ENCODE measurements at regions not wholly inside any gene's neighbourhood (a gene's known extent, or its start where the extent isn't known, plus 50 kb on each side); places are given as distances from the start of the nearest gene placed in this dataset.
A peak's percentile ranks its signal among the peaks of the same experiment; 100 is the strongest.

GRCh38 chr2:23169896-23170295 is 215.1 kb upstream of the KLHL29 start:
- in situ Hi-C loops (cut with HindIII; ENCODE audit: low pct_unique_long_range_greater_than_20kb, low sequenced_read_pairs), result no loop called here
- no peak for DNase-seq (ENCODE audit: low read depth)

- no peak for DNase-seq (ENCODE audit: low read depth)
- in situ Hi-C loops (cut with HindIII; ENCODE audit: low pct_unique_long_range_greater_than_20kb, low sequenced_read_pairs), result no loop called here
These were observed 213.9 kb upstream of the KLHL29 start for GRCh38 chr2:23171108-23171507.

GRCh38 chr2:23178396-23178795 is 206.6 kb upstream of the KLHL29 start:
- no peak for DNase-seq (ENCODE audit: low read depth)
- in situ Hi-C loops (cut with HindIII; ENCODE audit: low pct_unique_long_range_greater_than_20kb, low sequenced_read_pairs), result no loop called here

GRCh38 chr2:23183733-23184132 is 201.2 kb upstream of the KLHL29 start:
- no peak for DNase-seq (ENCODE audit: low read depth)

GRCh38 chr2:23198316-23199114 is 186.5 kb upstream of the KLHL29 start:
- in situ Hi-C loops (cut with HindIII; ENCODE audit: low pct_unique_long_range_greater_than_20kb, low sequenced_read_pairs), result no loop called here
- DNase-seq (ENCODE audit: low read depth), result no peak

More at GRCh38 chr2:23183733-23184132, 201.2 kb upstream of the KLHL29 start:
- in situ Hi-C loops (cut with HindIII; ENCODE audit: low pct_unique_long_range_greater_than_20kb, low sequenced_read_pairs), result no loop called here

GRCh38 chr2:23199115-23199918 is 185.7 kb upstream of the KLHL29 start:
- peak; percentile 27 for DNase-seq (ENCODE audit: low read depth)
- in situ Hi-C loops (cut with HindIII; ENCODE audit: low pct_unique_long_range_greater_than_20kb, low sequenced_read_pairs), result no loop called here

GRCh38 chr2:23200068-23200786 is 184.8 kb upstream of the KLHL29 start:
- in situ Hi-C loops (cut with HindIII; ENCODE audit: low pct_unique_long_range_greater_than_20kb, low sequenced_read_pairs), result no loop called here
- peak; percentile 21 for DNase-seq (ENCODE audit: low read depth)

GRCh38 chr2:23200787-23201114 is 184.2 kb upstream of the KLHL29 start:
- no peak for DNase-seq (ENCODE audit: low read depth)
- in situ Hi-C loops (cut with HindIII; ENCODE audit: low pct_unique_long_range_greater_than_20kb, low sequenced_read_pairs), result no loop called here

- in situ Hi-C loops (cut with HindIII; ENCODE audit: low pct_unique_long_range_greater_than_20kb, low sequenced_read_pairs), result no loop called here
- DNase-seq (ENCODE audit: low read depth), result no peak
These were observed 181.6 kb upstream of the KLHL29 start for GRCh38 chr2:23203383-23203782.

GRCh38 chr2:23204685-23205242 is 180.2 kb upstream of the KLHL29 start:
- DNase-seq (ENCODE audit: low read depth), result no peak
- in situ Hi-C loops (cut with HindIII; ENCODE audit: low pct_unique_long_range_greater_than_20kb, low sequenced_read_pairs), result no loop called here

GRCh38 chr2:23206650-23207049 is 178.3 kb upstream of the KLHL29 start:
- in situ Hi-C loops (cut with HindIII; ENCODE audit: low pct_unique_long_range_greater_than_20kb, low sequenced_read_pairs), result no loop called here
- DNase-seq (ENCODE audit: low read depth), result no peak

- in situ Hi-C loops (cut with HindIII; ENCODE audit: low pct_unique_long_range_greater_than_20kb, low sequenced_read_pairs), result no loop called here
- DNase-seq (ENCODE audit: low read depth), result no peak
These were observed 177.1 kb upstream of the KLHL29 start for GRCh38 chr2:23207871-23208270.

- no peak for DNase-seq (ENCODE audit: low read depth)
- in situ Hi-C loops (cut with HindIII; ENCODE audit: low pct_unique_long_range_greater_than_20kb, low sequenced_read_pairs), result no loop called here
These were observed 176.6 kb upstream of the KLHL29 start for GRCh38 chr2:23208339-23208738.

GRCh38 chr2:23209059-23209458 is 175.9 kb upstream of the KLHL29 start:
- in situ Hi-C loops (cut with HindIII; ENCODE audit: low pct_unique_long_range_greater_than_20kb, low sequenced_read_pairs), result no loop called here
- DNase-seq (ENCODE audit: low read depth), result no peak

GRCh38 chr2:23211987-23212583 is 172.9 kb upstream of the KLHL29 start:
- in situ Hi-C loops (cut with HindIII; ENCODE audit: low pct_unique_long_range_greater_than_20kb, low sequenced_read_pairs), result no loop called here

GRCh38 chr2:23213196-23213595 is 171.8 kb upstream of the KLHL29 start:
- DNase-seq (ENCODE audit: low read depth), result no peak
- in situ Hi-C loops (cut with HindIII; ENCODE audit: low pct_unique_long_range_greater_than_20kb, low sequenced_read_pairs), result no loop called here

More at GRCh38 chr2:23211987-23212583, 172.9 kb upstream of the KLHL29 start:
- no peak for DNase-seq (ENCODE audit: low read depth)

- no peak for DNase-seq (ENCODE audit: low read depth)
- in situ Hi-C loops (cut with HindIII; ENCODE audit: low pct_unique_long_range_greater_than_20kb, low sequenced_read_pairs), result no loop called here
These were observed 170.0 kb upstream of the KLHL29 start for GRCh38 chr2:23215016-23215415.

- DNase-seq (ENCODE audit: low read depth), result no peak
- in situ Hi-C loops (cut with HindIII; ENCODE audit: low pct_unique_long_range_greater_than_20kb, low sequenced_read_pairs), result no loop called here
These were observed 165.3 kb upstream of the KLHL29 start for GRCh38 chr2:23219666-23220065.
